Keratinocyte (primary cell): ENCODE measurements at regions not wholly inside any gene's neighbourhood (a gene's known extent, or its start where the extent isn't known, plus 50 kb on each side); places are given as distances from the start of the nearest gene placed in this dataset.

Experiments
- DNase-seq: peaks from one replicate; pipeline ENCODE4 v3.0.0-alpha.2; 2011; ENCODE audit warnings: low read depth, missing footprints, low spot score
- FAIRE-seq: peaks from 2 replicates; lab custom pipeline; 2011; peaks lifted over from hg19 to GRCh38; lab: Jason Lieb, UNC
- H2AFZ ChIP-seq: 2 replicates; pipeline ENCODE4 v1.6.0; 2012; ENCODE audit warnings: low read length, control low read depth, inconsistent platforms; ENCODE audit not compliant: control insufficient read depth
- H3K27ac ChIP-seq: 2 replicates; pipeline ENCODE4 v1.5.1; 2011; ENCODE audit warnings: low read length; ENCODE audit not compliant: control insufficient read depth, insufficient read depth
- H3K27me3 ChIP-seq: 3 replicates; pipeline ENCODE4 v1.6.0; 2011; ENCODE audit warnings: low read length; ENCODE audit not compliant: control insufficient read depth, insufficient read depth; ENCODE audit errors: extremely low read depth
- H3K36me3 ChIP-seq, 2 experiments: 2 replicates in 1 of 2; 3 replicates in 1 of 2; pipeline ENCODE4 v1.5.1; 2011; ENCODE audit warnings: low read length in 2 of 2, mild to moderate bottlenecking in 1 of 2; ENCODE audit not compliant: control insufficient read depth in 2 of 2, insufficient read depth in 2 of 2; ENCODE audit errors: extremely low read depth in 1 of 2
- H3K4me1 ChIP-seq: 3 replicates; pipeline ENCODE4 v1.5.1; 2011; ENCODE audit warnings: low read length; ENCODE audit not compliant: control insufficient read depth, insufficient read depth; ENCODE audit errors: extremely low read depth
- H3K4me2 ChIP-seq: 3 replicates; pipeline ENCODE4 v1.6.0; 2011; ENCODE audit warnings: low read depth, low read length; ENCODE audit not compliant: control insufficient read depth, insufficient read depth; ENCODE audit errors: extremely low read depth
- H3K4me3 ChIP-seq, 3 experiments: fragments of 200-600 bp in 1 of 3; sonication (generic) in 1 of 3; 2 replicates in 2 of 3; 3 replicates in 1 of 3; pipeline ENCODE4 v1.5.1; 2011 to 2016; ENCODE audit warnings: low read length in 3 of 3, mild to moderate bottlenecking in 3 of 3, control low read depth in 2 of 3, inconsistent platforms in 1 of 3, low read depth in 1 of 3, mixed read lengths in 1 of 3, mixed run types in 1 of 3, moderate library complexity in 1 of 3; ENCODE audit not compliant: control insufficient read depth in 2 of 3, insufficient read depth in 2 of 3; ENCODE audit errors: extremely low read depth in 1 of 3
- H3K79me2 ChIP-seq: 2 replicates; pipeline ENCODE4 v1.6.0; 2012; ENCODE audit warnings: low read length; ENCODE audit not compliant: control insufficient read depth, insufficient read depth
- H3K9ac ChIP-seq: 3 replicates; pipeline ENCODE4 v1.6.0; 2011; ENCODE audit warnings: low read length; ENCODE audit not compliant: control insufficient read depth, insufficient read depth; ENCODE audit errors: extremely low read depth
- H3K9me1 ChIP-seq: 3 replicates; pipeline ENCODE4 v1.6.0; 2011; ENCODE audit warnings: low read length; ENCODE audit not compliant: control insufficient read depth, insufficient read depth; ENCODE audit errors: extremely low read depth
- H3K9me3 ChIP-seq: 2 replicates; pipeline ENCODE4 v1.5.1; 2012; ENCODE audit warnings: low read depth, low read length; ENCODE audit not compliant: control insufficient read depth
- H4K20me1 ChIP-seq: 3 replicates; pipeline ENCODE4 v1.6.0; 2011; ENCODE audit warnings: low read length; ENCODE audit not compliant: control insufficient read depth, insufficient read depth; ENCODE audit errors: extremely low read depth
- CTCF ChIP-seq, 3 experiments: IDR thresholded peaks in 1 of 3; conservative IDR thresholded peaks in 1 of 3; optimal IDR thresholded peaks in 1 of 3; 2 replicates in 2 of 3; 3 replicates in 1 of 3; pipeline versions ENCODE3 to v1.5.1; 2011; ENCODE audit warnings: low read length in 3 of 3, mild to moderate bottlenecking in 3 of 3, moderate library complexity in 2 of 3, control low read depth in 1 of 3, inconsistent platforms in 1 of 3; ENCODE audit not compliant: insufficient read depth in 2 of 3; ENCODE audit errors: extremely low read depth in 1 of 3
- EZH2 ChIP-seq: IDR thresholded peaks from one replicate; pipeline ENCODE4 v1.6.1; 2012; ENCODE audit warnings: inconsistent platforms, mild to moderate bottlenecking, low read length, moderate library complexity
- dilution Hi-C: fragments of 300-500 bp; cut with MboI; formaldehyde crosslinking; loops from one replicate; pipeline ENCODE4 v1.7.0; 2020; ENCODE audit warnings: low sequenced_read_pairs; ENCODE audit not compliant: extremely low pct_ligation_motif_present

GRCh38 chr2:7967707-7968405 is 714.0 kb upstream of the ID2 start:
- no peaks in the 10 kb centered on the region for H3K27me3 ChIP-seq

GRCh38 chr2:7969756-7970515 is 711.9 kb upstream of the ID2 start:
- H2AFZ ChIP-seq = no peak overlapping the region
- H3K36me3 ChIP-seq = no peaks in the 10 kb centered on the region
- H4K20me1 ChIP-seq = no peaks in the 10 kb centered on the region
- H3K79me2 ChIP-seq = no peaks in the 10 kb centered on the region
- H3K9me1 ChIP-seq = no peaks in the 10 kb centered on the region
- TF ChIP-seq CTCF (optimal IDR thresholded peaks at IDR 0.05 in 1 of 3, IDR thresholded peaks at IDR 0.05 in 1 of 3, conservative IDR thresholded peaks at IDR 0.05 in 1 of 3; ENCODE audit: extremely low read depth in 1 of 3, insufficient read depth in 2 of 3, low read length in 3 of 3) (no peak), EZH2 (no peak)
- no peak overlapping the region for H3K4me2 ChIP-seq
- no peak for FAIRE-seq
- no peak overlapping the region for H3K4me3 ChIP-seq
- no peaks in the 10 kb centered on the region for H3K4me1 ChIP-seq
- no peaks in the 10 kb centered on the region for H3K27me3 ChIP-seq
- DNase-seq = no peak
- H3K27ac ChIP-seq = no peak overlapping the region
- no peaks in the 10 kb centered on the region for H3K9me3 ChIP-seq
- H3K9ac ChIP-seq = no peak overlapping the region
- dilution Hi-C loops = no loop called here

More at GRCh38 chr2:7967707-7968405, 714.0 kb upstream of the ID2 start:
- Histone ChIP-seq H3K36me3 (no peaks in the 10 kb centered on the region), H3K27ac (no peak overlapping the region), H4K20me1 (no peaks in the 10 kb centered on the region), H3K9me3 (no peaks in the 10 kb centered on the region), H3K4me1 (no peaks in the 10 kb centered on the region), H3K4me2 (no peak overlapping the region), H3K9ac (no peak overlapping the region), H2AFZ (no peak overlapping the region), H3K9me1 (no peaks in the 10 kb centered on the region), H3K4me3 (no peak overlapping the region), H3K79me2 (no peaks in the 10 kb centered on the region)
- FAIRE-seq (no peak), DNase-seq (no peak)
- TF ChIP-seq CTCF (optimal IDR thresholded peaks at IDR 0.05 in 1 of 3, IDR thresholded peaks at IDR 0.05 in 1 of 3, conservative IDR thresholded peaks at IDR 0.05 in 1 of 3; ENCODE audit: extremely low read depth in 1 of 3, insufficient read depth in 2 of 3, low read length in 3 of 3) (no peak), EZH2 (no peak)
- dilution Hi-C loops = no loop called here
